Kidney (tissue), 13 donors: ENCODE measurements at regions not wholly inside any gene's neighbourhood (a gene's known extent, or its start where the extent isn't known, plus 50 kb on each side); places are given as distances from the start of the nearest gene placed in this dataset.
"Not testable (repeated sequence)": the region's sequence is repeated elsewhere in the genome, so short reads cannot be mapped to it uniquely, and the experiment has no call there.

Source experiments
- DNase-seq, 5 donors: peaks; one replicate each; pipeline ENCODE4 v3.0.0-alpha.2; 2013 to 2020
- FAIRE-seq: peaks from 2 replicates; lab custom pipeline; 2012; peaks lifted over from hg19 to GRCh38; lab: Jason Lieb, UNC
- H3K27ac ChIP-seq, 2 donors: one replicate each; pipeline ENCODE4 v1.7.0; 2013; ENCODE audit warnings: low read depth in 2 of 2, low read length in 2 of 2, inconsistent platforms in 1 of 2
- H3K27me3 ChIP-seq: one replicate; pipeline ENCODE4 v1.7.1; 2013; ENCODE audit warnings: low read length, inconsistent platforms; ENCODE audit not compliant: control insufficient read depth, insufficient read depth
- H3K36me3 ChIP-seq, 3 donors: one replicate each; pipeline versions ENCODE4 v1.7.0 to v1.7.1; 2013; ENCODE audit warnings: low read length in 3 of 3, control low read depth in 1 of 3, inconsistent platforms in 1 of 3; ENCODE audit not compliant: insufficient read depth in 3 of 3, control insufficient read depth in 2 of 3
- H3K4me1 ChIP-seq, 3 donors: one replicate each; pipeline versions ENCODE4 v1.7.0 to v1.7.1; 2013; ENCODE audit warnings: low read length in 3 of 3, inconsistent platforms in 1 of 3, low read depth in 1 of 3; ENCODE audit not compliant: control insufficient read depth in 2 of 3, insufficient read depth in 2 of 3
- H3K4me3 ChIP-seq, 3 donors: one replicate each; pipeline versions ENCODE4 v1.7.0 to v1.8.1; 2013; ENCODE audit warnings: low read length in 3 of 3, control low read depth in 1 of 3, inconsistent platforms in 1 of 3
- H3K9ac ChIP-seq, 3 donors: one replicate each; pipeline versions ENCODE4 v1.7.0 to v1.7.1; 2013; ENCODE audit warnings: low read length in 3 of 3, control low read depth in 1 of 3, inconsistent platforms in 1 of 3
- H3K9me3 ChIP-seq, 3 donors: one replicate each; pipeline versions ENCODE4 v1.7.0 to v1.7.1; 2013; ENCODE audit warnings: low read length in 3 of 3, control low read depth in 1 of 3, inconsistent platforms in 1 of 3; ENCODE audit not compliant: control insufficient read depth in 2 of 3, insufficient read depth in 1 of 3
- CTCF ChIP-seq: IDR thresholded peaks from 3 replicates; pipeline ENCODE4 v1.5.1; 2012; ENCODE audit warnings: mild to moderate bottlenecking, moderate library complexity, borderline replicate concordance; ENCODE audit not compliant: insufficient read depth; ENCODE audit errors: extremely low read depth
- intact Hi-C: fragments of 100-400 bp; cut with DNase I; formaldehyde crosslinking; loops from one replicate; pipeline ENCODE4 v1.11.1; 2022
- donor health status: control.
- donor health status: control.
- donor health status: control.
- donor health status: control.
- donor health status: control.
- donor health status: DM: yes; HTN: yes; CAD: no.
- donor health status: Normal renal cell carcinoma (clear cell type).

DNA sequence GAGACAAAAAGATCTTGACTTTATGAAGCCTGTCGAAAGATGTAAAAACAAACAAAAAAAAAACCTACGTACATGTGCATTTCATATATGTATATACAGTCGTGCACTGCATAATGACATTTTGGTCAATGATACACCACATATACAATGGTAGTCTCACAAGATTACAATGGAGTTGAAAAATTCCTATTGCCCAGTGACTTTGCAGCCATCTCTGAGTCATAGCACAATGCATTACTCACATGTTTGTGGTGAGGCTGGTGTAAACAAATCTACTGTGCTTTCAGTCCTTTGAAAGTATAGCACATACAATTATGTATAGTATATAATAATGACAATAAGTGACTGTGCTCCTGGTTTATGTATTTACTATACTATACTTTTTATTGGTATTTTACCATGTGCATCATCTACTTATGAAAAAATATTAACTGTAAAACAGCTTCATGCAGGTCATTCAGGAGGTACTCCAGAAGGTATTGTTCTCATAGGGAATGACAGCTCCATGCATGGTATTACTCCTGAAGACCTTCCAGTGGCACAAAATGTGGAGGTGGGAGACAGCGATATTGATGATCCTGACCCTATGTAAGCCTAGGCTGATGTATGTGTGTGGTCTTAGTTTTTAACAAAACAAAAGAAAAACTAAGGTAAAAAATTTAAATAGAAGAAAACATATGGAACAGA lies 73.7 kb upstream of the FST start:
- no peak overlapping the region for H3K4me3 ChIP-seq
- FAIRE-seq, result no peak
- H3K4me1 ChIP-seq, result no peaks in the 10 kb centered on the region
- DNase-seq, result no peak
- no peak overlapping the region for H3K9ac ChIP-seq
- intact Hi-C loops, result no loop called here
- no peak for TF ChIP-seq CTCF
- H3K27me3 ChIP-seq, result no peaks in the 10 kb centered on the region
- H3K27ac ChIP-seq, result no peak overlapping the region
- H3K36me3 ChIP-seq, result no peaks in the 10 kb centered on the region
- H3K9me3 ChIP-seq, result no peaks in the 10 kb centered on the region

- Histone ChIP-seq H3K36me3 (no peaks in the 10 kb centered on the region), H3K4me3 (no peak overlapping the region), H3K9me3 (no peaks in the 10 kb centered on the region), H3K9ac (no peak overlapping the region), H3K4me1 (no peaks in the 10 kb centered on the region), H3K27me3 (no peaks in the 10 kb centered on the region), H3K27ac (no peak overlapping the region)
- TF ChIP-seq CTCF, result no peak
- intact Hi-C loops, result no loop called here
- no peak for DNase-seq
- no peak for FAIRE-seq
Measured at GRCh38 chr5:53407373-53407772, 73.1 kb upstream of the FST start.

- TF ChIP-seq CTCF, result no peak
- intact Hi-C loops, result no loop called here
- no peaks in the 10 kb centered on the region for H3K4me1 ChIP-seq
- DNase-seq (no peak), FAIRE-seq (no peak)
- no peaks in the 10 kb centered on the region for H3K27me3 ChIP-seq
- H3K36me3 ChIP-seq, result no peaks in the 10 kb centered on the region
- H3K27ac ChIP-seq, result no peak overlapping the region
- no peak overlapping the region for H3K4me3 ChIP-seq
- H3K9ac ChIP-seq, result no peak overlapping the region
- H3K9me3 ChIP-seq, result no peaks in the 10 kb centered on the region
Measured at GRCh38 chr5:53411388-53411787, 69.0 kb upstream of the FST start.

DNA sequence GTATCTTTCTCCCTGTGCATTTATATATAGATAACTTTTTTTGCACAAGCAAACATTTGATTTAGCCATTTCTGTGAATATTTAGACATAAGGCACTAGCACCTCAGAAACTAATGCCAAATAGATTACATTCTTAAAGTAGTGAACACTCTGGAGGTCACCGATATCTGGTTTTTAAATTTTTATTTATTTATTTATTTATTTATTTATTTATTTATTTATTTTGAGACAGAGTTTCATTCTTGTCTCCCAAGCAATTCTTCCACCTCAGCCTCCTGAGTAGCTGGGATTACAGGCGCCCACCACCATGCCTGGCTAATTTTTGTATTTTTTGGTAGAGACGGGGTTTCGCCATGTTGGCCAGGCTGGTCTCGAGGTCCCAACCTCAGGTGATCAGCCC lies 67.9 kb upstream of the FST start:
- H3K4me1 ChIP-seq, FAIRE-seq, H3K27ac ChIP-seq, intact Hi-C loops, H3K27me3 ChIP-seq, H3K9ac ChIP-seq, DNase-seq, H3K4me3 ChIP-seq, H3K36me3 ChIP-seq, H3K9me3 ChIP-seq: not testable (repeated sequence)
